Fibroblast of lung (primary cell): ENCODE measurements at regions not wholly inside any gene's neighbourhood (a gene's known extent, or its start where the extent isn't known, plus 50 kb on each side); places are given as distances from the start of the nearest gene placed in this dataset.
A peak's percentile ranks its signal among the peaks of the same experiment; 100 is the strongest.

Experiments
- DNase-seq, 2 donors: peaks; one replicate each; pipeline versions ENCODE4 v3.0.0 to v3.0.0-alpha.2; 2010; ENCODE audit warnings: low read depth in 2 of 2
- H2AFZ ChIP-seq: 2 replicates; pipeline ENCODE4 v1.5.1; 2012; ENCODE audit warnings: low read length, control low read depth, inconsistent platforms
- H3K27ac ChIP-seq: 2 replicates; pipeline ENCODE4 v1.5.1; 2011; ENCODE audit warnings: low read length, control low read depth; ENCODE audit not compliant: insufficient read depth
- H3K27me3 ChIP-seq: 2 replicates; pipeline ENCODE4 v1.5.1; 2011; ENCODE audit warnings: mild to moderate bottlenecking, low read length; ENCODE audit not compliant: control insufficient read depth, insufficient read depth
- H3K36me3 ChIP-seq: 2 replicates; pipeline ENCODE4 v1.5.1; 2011; ENCODE audit warnings: low read length; ENCODE audit not compliant: control insufficient read depth, insufficient read depth
- H3K4me1 ChIP-seq: 2 replicates; pipeline ENCODE4 v1.5.1; 2011; ENCODE audit warnings: low read length; ENCODE audit not compliant: control insufficient read depth, insufficient read depth; ENCODE audit errors: extremely low read depth
- H3K4me2 ChIP-seq: 2 replicates; pipeline ENCODE4 v1.5.1; 2011; ENCODE audit warnings: low read length, control low read depth; ENCODE audit not compliant: insufficient read depth; ENCODE audit errors: extremely low read depth
- H3K4me3 ChIP-seq, 4 experiments: fragments of 200-600 bp in 1 of 4; sonication (generic) in 1 of 4; replicated peaks in 1 of 4; 2 replicates each; pipeline ENCODE4 v1.5.1; 2011 to 2016; ENCODE audit warnings: low read length in 4 of 4, low read depth in 3 of 4, mild to moderate bottlenecking in 3 of 4, control low read depth in 2 of 4, inconsistent platforms in 1 of 4, mixed read lengths in 1 of 4; ENCODE audit not compliant: insufficient read depth in 1 of 4; ENCODE audit errors: control extremely low read depth in 1 of 4
- H3K79me2 ChIP-seq: 2 replicates; pipeline ENCODE4 v1.5.1; 2012; ENCODE audit warnings: mild to moderate bottlenecking, low read length, inconsistent platforms; ENCODE audit not compliant: control insufficient read depth, insufficient read depth
- H3K9ac ChIP-seq: 2 replicates; pipeline ENCODE4 v1.5.1; 2011; ENCODE audit warnings: mild to moderate bottlenecking, low read length, control low read depth; ENCODE audit not compliant: insufficient read depth
- H3K9me3 ChIP-seq: 2 replicates; pipeline ENCODE4 v1.5.1; 2012; ENCODE audit warnings: low read depth, low read length; ENCODE audit not compliant: control insufficient read depth, insufficient read depth
- H4K20me1 ChIP-seq: 2 replicates; pipeline ENCODE4 v1.5.1; 2011; ENCODE audit warnings: low read length; ENCODE audit not compliant: control insufficient read depth, insufficient read depth; ENCODE audit errors: extremely low read depth
- EZH2 ChIP-seq: IDR thresholded peaks from 2 replicates; pipeline ENCODE4 v1.5.1; 2012; ENCODE audit warnings: low read length, control low read depth, mild to moderate bottlenecking; ENCODE audit errors: missing control alignments
- TF ChIP-seq, protein P1 (sequence below), 2 donors: IDR thresholded peaks in 1 of 2; conservative IDR thresholded peaks in 1 of 2; 1 replicate in 1 of 2; 2 replicates in 1 of 2; pipeline ENCODE4 v1.5.1; 2011 to 2012; ENCODE audit warnings: low read length in 2 of 2, control low read depth in 1 of 2, inconsistent platforms in 1 of 2, low read depth in 1 of 2, mild to moderate bottlenecking in 1 of 2

DNA sequence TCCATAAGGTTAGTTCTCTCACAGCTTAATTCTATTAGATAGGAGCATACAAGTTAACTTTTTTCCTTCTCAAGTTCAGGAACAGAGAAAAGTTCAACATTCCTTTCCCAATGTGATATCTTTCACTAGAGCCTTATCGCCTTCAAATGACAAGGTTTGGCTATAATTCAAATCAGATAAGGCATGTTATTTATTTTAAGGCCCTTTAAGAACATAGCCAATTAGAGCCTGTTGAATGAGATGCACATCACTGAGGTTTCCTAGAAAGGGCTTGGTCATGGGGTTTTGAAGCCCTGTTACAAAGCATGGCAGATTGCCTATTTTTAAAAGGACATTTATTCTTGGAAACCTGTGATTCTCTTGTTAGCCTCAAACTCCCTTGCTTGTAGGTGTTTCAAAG, 123.4 kb downstream of the BASP1 start:
- no peaks in the 10 kb centered on the region for H3K36me3 ChIP-seq
- H3K79me2 ChIP-seq = no peaks in the 10 kb centered on the region
- DNase-seq = peak; percentile 87 to 89
- H3K27ac ChIP-seq = no peak overlapping the region
- no peak overlapping the region for H3K4me3 ChIP-seq
- no peak overlapping the region for H3K4me2 ChIP-seq
- TF ChIP-seq, protein P1, sequence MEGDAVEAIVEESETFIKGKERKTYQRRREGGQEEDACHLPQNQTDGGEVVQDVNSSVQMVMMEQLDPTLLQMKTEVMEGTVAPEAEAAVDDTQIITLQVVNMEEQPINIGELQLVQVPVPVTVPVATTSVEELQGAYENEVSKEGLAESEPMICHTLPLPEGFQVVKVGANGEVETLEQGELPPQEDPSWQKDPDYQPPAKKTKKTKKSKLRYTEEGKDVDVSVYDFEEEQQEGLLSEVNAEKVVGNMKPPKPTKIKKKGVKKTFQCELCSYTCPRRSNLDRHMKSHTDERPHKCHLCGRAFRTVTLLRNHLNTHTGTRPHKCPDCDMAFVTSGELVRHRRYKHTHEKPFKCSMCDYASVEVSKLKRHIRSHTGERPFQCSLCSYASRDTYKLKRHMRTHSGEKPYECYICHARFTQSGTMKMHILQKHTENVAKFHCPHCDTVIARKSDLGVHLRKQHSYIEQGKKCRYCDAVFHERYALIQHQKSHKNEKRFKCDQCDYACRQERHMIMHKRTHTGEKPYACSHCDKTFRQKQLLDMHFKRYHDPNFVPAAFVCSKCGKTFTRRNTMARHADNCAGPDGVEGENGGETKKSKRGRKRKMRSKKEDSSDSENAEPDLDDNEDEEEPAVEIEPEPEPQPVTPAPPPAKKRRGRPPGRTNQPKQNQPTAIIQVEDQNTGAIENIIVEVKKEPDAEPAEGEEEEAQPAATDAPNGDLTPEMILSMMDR (conservative IDR thresholded peaks at IDR 0.05 in 1 of 2, IDR thresholded peaks at IDR 0.05 in 1 of 2; ENCODE audit: low read depth in 1 of 2, low read length in 2 of 2) = no peak
- no peak for TF ChIP-seq EZH2
- no peaks in the 10 kb centered on the region for H3K4me1 ChIP-seq
- H2AFZ ChIP-seq = no peak overlapping the region
- H3K9me3 ChIP-seq = no peaks in the 10 kb centered on the region
- H4K20me1 ChIP-seq = no peaks in the 10 kb centered on the region
- H3K9ac ChIP-seq = no peak overlapping the region
- H3K27me3 ChIP-seq = no peaks in the 10 kb centered on the region

DNA sequence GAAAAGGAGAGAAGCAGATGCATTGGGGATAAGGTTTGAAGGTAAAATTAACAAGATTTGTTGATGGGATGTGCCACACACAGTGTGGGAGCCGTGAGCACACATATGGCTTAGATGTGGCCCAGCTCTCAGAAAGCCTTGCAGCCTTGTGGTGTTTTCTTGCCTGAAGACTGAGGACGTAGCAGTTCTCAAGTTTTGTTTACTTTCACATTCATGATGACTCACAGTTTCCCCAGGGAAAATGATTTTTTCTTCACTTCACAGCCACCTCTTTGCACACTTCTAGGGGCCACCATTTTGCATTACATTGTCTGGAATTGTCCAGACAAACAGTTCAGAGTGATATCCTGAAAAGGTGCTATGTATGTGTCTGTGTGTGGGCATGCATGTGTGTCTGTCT, 126.2 kb downstream of the BASP1 start:
- Histone ChIP-seq H3K9ac (no peak overlapping the region), H3K36me3 (no peaks in the 10 kb centered on the region), H3K27me3 (no peaks in the 10 kb centered on the region), H4K20me1 (no peaks in the 10 kb centered on the region), H3K4me2 (no peak overlapping the region), H3K79me2 (no peaks in the 10 kb centered on the region), H3K4me1 (no peaks in the 10 kb centered on the region), H3K9me3 (no peaks in the 10 kb centered on the region), H3K4me3 (no peak overlapping the region), H3K27ac (no peak overlapping the region), H2AFZ (no peak overlapping the region)
- DNase-seq = peak; percentile 87 to 93
- TF ChIP-seq, protein P1 (conservative IDR thresholded peaks at IDR 0.05 in 1 of 2, IDR thresholded peaks at IDR 0.05 in 1 of 2; ENCODE audit: low read depth in 1 of 2, low read length in 2 of 2) = no peak
- no peak for TF ChIP-seq EZH2

DNA sequence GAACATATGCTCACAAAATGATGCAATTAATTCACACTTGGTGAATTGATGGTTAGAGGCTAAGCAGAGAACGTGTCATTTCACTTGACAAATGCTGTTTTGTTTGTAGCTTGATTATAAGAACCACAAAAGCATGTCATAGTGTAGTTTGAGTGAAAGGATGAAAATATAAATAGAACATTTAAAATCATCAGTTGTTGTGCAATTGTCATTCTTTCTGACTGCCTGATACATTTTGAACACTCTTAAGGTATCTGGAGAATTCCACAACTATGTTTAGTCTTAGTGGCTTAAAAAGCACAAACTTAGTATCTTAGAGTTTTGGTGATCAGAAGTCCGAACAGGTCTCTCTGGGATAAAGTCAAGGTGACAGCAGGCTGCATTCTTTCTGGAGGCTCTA, 129.4 kb downstream of the BASP1 start:
- DNase-seq = no peak
- TF ChIP-seq, protein P1 (conservative IDR thresholded peaks at IDR 0.05 in 1 of 2, IDR thresholded peaks at IDR 0.05 in 1 of 2; ENCODE audit: low read depth in 1 of 2, low read length in 2 of 2) = no peak
- TF ChIP-seq EZH2 = no peak
- no peak overlapping the region for H3K4me2 ChIP-seq

More for the DNA sequence above, 129.4 kb downstream of the BASP1 start:
- H3K4me3 ChIP-seq = no peak overlapping the region
- H4K20me1 ChIP-seq = no peaks in the 10 kb centered on the region
- no peak overlapping the region for H3K9ac ChIP-seq
- H3K36me3 ChIP-seq = no peaks in the 10 kb centered on the region
- no peaks in the 10 kb centered on the region for H3K4me1 ChIP-seq
- H3K9me3 ChIP-seq = no peaks in the 10 kb centered on the region
- H2AFZ ChIP-seq = no peak overlapping the region
- no peaks in the 10 kb centered on the region for H3K27me3 ChIP-seq
- no peak overlapping the region for H3K27ac ChIP-seq
- H3K79me2 ChIP-seq = no peaks in the 10 kb centered on the region
